GM19351 (cell line): ENCODE measurements at regions not wholly inside any gene's neighbourhood (a gene's known extent, or its start where the extent isn't known, plus 50 kb on each side); places are given as distances from the start of the nearest gene placed in this dataset.
A peak's percentile ranks its signal among the peaks of the same experiment; 100 is the strongest.
"Not testable (repeated sequence)": the region's sequence is repeated elsewhere in the genome, so short reads cannot be mapped to it uniquely, and the experiment has no call there.

Source experiments
- ATAC-seq: cut with Tn5 transposase; IDR thresholded peaks from one replicate; pipeline ENCODE4 v1.9.1; 2021; ENCODE audit warnings: mild to moderate bottlenecking, moderate library complexity; ENCODE audit not compliant: unreplicated experiment

DNA sequence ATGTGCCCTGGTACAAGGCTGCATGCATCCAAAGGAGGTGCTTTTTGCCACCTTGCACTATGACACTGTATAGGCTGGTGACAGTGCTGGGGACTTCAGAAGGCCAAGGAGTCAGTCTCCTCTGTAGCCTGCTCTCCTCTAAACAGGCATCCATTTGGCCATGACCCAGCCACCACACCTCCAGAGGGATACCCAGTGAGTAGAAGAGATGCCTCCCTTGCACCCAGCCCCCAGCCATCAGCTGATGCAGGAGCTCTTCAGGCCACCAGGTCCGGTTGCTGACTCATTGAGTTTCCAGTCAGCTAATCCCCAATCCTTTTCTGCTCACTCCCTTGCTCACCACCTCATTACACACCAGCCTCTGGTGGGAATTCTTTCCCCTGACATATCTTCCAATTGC lies 99.8 kb downstream of the PJA1 start:
- ATAC-seq = no peak

- no peak for ATAC-seq
These were observed 101.8 kb downstream of the PJA1 start for GRCh38 chrX:69063486-69063885.

DNA sequence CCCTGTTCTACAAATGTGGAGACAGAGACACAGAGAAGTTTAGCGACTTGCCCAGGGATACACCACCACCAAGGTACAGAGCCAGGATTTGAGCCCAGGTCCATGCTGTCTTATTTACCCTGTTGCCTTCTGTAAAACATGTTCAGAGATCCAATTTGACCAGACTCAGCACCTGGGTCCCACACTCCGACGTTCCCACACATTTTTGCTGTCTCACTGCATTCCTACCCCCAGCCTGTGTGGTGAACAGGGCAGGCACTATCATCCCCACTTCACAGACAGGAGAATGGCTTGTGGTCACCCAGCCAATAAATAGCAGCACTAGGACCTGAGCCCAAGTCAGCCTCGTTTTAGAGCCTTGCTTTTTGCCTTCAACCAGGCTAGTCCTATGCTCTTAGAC lies 102.8 kb downstream of the PJA1 start:
- no peak for ATAC-seq

- ATAC-seq = no peak
These were observed 104.4 kb downstream of the PJA1 start for GRCh38 chrX:69060631-69061408.

GRCh38 chrX:69055193-69055592 lies 110.1 kb downstream of the PJA1 start:
- no peak for ATAC-seq

- ATAC-seq = not testable (repeated sequence)
These were observed 110.8 kb downstream of the PJA1 start for GRCh38 chrX:69054497-69054896.

- ATAC-seq = peak; percentile 85
These were observed 113.4 kb downstream of the PJA1 start for GRCh38 chrX:69051901-69052300.

DNA sequence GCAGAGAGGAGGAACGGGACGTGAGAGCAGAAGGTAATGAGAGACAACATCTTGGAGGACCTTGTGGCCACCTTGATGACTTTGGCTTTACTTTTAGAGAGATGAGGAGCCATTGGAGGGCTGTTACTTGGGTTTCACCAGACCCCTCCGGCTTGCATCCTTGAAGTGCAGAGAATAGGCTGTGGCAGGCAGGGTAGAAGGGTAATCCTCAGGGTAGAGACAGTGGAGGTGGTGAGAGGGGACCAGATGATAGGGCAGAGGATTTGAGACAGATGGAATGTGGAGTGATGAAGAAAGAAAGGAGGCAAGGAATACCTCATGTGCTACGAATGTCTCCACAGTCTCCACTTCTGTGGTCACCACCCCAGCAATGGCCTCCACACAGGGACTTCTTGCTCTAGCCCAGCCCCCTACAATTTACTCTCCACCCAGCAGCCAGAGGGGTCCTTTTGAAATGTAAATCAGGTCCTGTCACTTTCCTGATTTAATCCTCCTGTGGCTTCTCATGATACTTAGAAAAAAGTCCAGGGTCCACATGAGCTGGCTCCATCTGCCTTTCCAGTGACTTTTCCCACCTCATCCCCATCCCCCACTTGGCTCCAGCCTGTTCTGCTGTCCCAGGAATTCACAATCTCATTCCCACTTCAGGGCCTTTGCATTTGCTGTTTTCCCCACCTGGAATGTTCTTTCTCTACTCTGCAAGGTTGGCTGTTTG lies 115.0 kb downstream of the PJA1 start:
- ATAC-seq = no peak

- ATAC-seq = no peak
These were observed 118.2 kb downstream of the PJA1 start for GRCh38 chrX:69046996-69047490.

GRCh38 chrX:69045616-69046345 lies 119.5 kb downstream of the PJA1 start:
- no peak for ATAC-seq

DNA sequence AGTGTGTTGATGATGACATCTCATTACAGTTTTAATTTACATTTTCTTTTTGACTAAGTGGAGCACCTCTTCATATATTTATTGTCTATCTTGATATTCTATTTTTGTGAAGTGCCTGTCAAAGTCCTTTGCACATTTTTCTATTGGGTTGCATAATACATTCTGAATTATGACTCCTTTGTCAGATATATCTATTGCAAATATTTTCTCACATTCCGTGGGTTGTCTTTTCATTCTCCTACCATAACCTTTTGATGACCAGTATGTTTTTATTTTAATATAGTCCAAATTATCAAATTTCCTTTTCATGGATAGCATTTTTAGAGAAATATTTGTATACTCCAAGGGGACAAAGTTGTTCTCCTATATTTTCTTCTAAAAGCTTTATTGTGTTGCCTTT lies 126.4 kb downstream of the PJA1 start:
- no peak for ATAC-seq

DNA sequence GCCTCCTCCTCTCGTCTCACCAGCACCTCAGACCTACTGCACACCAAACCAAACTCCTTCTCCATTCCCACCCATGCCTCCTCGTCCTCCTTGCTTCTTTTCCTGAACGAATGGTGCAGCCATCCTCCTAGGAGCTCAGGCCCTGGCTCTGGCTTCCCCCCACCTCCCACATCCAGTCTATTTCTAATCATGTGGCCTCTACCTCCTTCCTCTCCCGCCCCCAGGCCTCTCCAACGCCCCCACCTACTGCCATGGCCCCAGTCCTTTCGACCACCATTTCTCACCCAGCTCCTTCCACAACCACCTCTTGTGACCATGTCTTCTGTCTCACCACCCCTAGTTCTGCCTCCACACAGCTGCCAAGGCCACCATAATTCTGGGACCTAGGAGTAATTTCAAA lies 127.1 kb downstream of the PJA1 start:
- no peak for ATAC-seq

- no peak for ATAC-seq
These were observed 127.5 kb downstream of the PJA1 start for GRCh38 chrX:69037786-69038185.

DNA sequence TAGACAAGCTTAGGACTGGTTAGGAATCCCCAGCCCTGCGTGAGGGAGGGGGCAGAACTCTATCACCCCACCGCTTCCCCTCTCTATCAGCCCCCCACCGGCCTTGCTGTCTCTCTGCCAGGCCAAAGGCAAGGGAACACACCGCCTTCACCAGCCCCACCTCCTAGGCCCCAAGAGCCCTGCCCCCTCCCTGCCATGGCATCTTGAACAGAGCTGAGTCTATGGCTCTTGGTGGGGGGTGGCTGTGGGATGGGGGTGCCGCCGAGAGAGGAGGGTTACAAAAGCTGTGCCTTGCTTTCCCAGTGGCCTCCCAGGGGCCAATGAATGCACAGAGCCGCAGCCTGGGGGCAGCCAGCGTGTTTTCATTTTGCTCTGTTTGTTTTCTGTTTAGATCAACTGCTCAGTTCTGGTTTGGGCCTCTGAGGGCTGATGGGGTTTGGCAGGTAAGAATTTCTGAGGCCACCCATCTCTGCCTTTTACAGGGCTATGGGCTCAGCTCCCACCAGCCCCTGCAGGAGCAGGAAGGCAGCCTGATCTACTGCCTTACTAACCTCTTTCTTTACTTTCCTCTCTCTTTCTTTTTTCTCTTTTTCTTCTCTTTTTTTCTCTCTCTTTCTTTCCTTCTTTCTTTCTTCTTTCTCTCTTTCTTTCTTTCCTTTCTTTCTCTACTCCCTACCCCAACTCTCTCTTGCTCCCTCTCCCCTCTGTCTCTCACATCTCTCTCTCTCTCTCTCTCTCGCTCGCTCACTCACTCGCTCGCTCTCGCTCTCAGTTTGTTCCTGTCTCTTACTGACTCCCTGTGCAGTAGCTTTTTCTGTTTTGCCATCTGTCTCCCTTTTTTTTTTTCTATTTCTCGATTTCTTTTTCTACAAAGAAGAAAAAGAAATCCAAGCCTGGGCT lies 128.3 kb downstream of the PJA1 start:
- no peak for ATAC-seq

GRCh38 chrX:69034451-69034850 lies 130.8 kb downstream of the PJA1 start:
- ATAC-seq = no peak

- ATAC-seq = no peak
These were observed 131.3 kb downstream of the PJA1 start for GRCh38 chrX:69033936-69034335.

DNA sequence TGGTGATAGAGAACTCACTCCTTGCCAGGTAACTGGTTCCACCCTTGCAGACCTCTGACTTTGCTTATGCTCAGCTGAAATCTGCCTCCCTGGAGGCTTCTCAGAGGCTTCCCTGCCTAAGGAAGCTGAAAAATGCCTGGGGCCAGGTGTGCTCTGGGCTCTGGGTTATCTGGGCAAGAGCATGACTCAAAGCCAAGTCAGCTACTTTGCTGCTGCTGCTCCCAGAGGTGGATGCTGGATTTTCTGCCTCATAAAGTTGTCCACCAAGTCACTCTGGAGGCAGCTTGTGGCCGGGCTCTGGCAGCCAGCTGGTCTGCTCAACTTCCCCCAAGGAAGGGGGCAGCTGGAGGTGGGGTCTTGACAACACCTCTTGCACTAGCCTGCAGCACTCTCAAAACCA lies 132.7 kb downstream of the PJA1 start:
- no peak for ATAC-seq

DNA sequence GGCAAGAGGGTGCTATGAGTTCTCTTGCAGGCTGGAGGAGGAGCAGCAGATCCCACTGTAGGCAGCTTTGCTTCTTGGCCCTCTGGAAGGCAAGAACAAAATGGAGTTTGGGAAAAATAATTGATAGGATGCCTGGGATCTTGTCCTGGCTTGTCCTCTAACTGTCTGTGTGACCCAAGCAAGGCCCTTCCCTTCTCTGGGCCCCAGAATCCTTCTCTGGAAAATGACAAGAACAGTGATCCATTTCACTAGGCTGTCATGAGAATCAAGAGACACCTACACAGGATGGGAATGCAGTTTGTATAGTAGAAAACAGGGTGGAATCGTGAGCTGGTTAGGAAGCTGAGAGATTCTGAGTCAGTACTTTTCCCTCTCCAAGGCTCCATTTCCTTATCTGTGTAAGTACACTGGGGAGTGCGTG lies 133.3 kb downstream of the PJA1 start:
- no peak for ATAC-seq

GRCh38 chrX:69031181-69031580 lies 134.1 kb downstream of the PJA1 start:
- no peak for ATAC-seq

- no peak for ATAC-seq
These were observed 135.5 kb downstream of the PJA1 start for GRCh38 chrX:69029771-69030170.

- no peak for ATAC-seq
These were observed 136.5 kb downstream of the PJA1 start for GRCh38 chrX:69028761-69029120.
